ENCODE measurements at regions not wholly inside any gene's neighbourhood (a gene's known extent, or its start where the extent isn't known, plus 50 kb on each side); places are given as distances from the start of the nearest gene placed in this dataset.

GRCh38 chr18:29157905-29158304 lies 981.0 kb upstream of the CDH2 start:
- TF ChIP-seq, protein P1, sequence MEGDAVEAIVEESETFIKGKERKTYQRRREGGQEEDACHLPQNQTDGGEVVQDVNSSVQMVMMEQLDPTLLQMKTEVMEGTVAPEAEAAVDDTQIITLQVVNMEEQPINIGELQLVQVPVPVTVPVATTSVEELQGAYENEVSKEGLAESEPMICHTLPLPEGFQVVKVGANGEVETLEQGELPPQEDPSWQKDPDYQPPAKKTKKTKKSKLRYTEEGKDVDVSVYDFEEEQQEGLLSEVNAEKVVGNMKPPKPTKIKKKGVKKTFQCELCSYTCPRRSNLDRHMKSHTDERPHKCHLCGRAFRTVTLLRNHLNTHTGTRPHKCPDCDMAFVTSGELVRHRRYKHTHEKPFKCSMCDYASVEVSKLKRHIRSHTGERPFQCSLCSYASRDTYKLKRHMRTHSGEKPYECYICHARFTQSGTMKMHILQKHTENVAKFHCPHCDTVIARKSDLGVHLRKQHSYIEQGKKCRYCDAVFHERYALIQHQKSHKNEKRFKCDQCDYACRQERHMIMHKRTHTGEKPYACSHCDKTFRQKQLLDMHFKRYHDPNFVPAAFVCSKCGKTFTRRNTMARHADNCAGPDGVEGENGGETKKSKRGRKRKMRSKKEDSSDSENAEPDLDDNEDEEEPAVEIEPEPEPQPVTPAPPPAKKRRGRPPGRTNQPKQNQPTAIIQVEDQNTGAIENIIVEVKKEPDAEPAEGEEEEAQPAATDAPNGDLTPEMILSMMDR (IDR thresholded peaks at IDR 0.05; ENCODE audit: low read depth, low read length, poor library complexity, severe bottlenecking): no peak
- no peak for TF ChIP-seq EZH2phosphoT487 (IDR thresholded peaks at IDR 0.05; ENCODE audit: borderline replicate concordance, low read length)

Measured in DOHH2 (cell line).